Thyroid gland (tissue), 4 donors: ENCODE measurements at regions not wholly inside any gene's neighbourhood (a gene's known extent, or its start where the extent isn't known, plus 50 kb on each side); places are given as distances from the start of the nearest gene placed in this dataset.

Experiments used
- DNase-seq, 2 donors: peaks; one replicate each; pipeline ENCODE4 v3.0.0-alpha.2; 2019
- H3K27ac ChIP-seq, 3 donors: fragments of 200-600 bp; sonication (generic); 1 replicate in 2 of 3; 2 replicates in 1 of 3; pipeline ENCODE4 v1.5.1; 2016 to 2019; ENCODE audit warnings: mild to moderate bottlenecking in 1 of 3, moderate library complexity in 1 of 3
- H3K27me3 ChIP-seq: fragments of 200-600 bp; sonication (generic); one replicate; pipeline ENCODE4 v1.5.1; 2019
- H3K36me3 ChIP-seq, 2 donors: fragments of 200-600 bp; sonication (generic); one replicate each; pipeline ENCODE4 v1.5.1; 2016 to 2019
- H3K4me1 ChIP-seq, 2 donors: fragments of 200-600 bp; sonication (generic); one replicate each; pipeline ENCODE4 v1.5.1; 2017 to 2019
- H3K4me3 ChIP-seq, 3 donors: fragments of 200-600 bp; sonication (generic); replicated peaks in 1 of 3; 1 replicate in 2 of 3; 2 replicates in 1 of 3; pipeline ENCODE4 v1.5.1; 2016; ENCODE audit warnings: mild to moderate bottlenecking in 1 of 3
- H3K9me3 ChIP-seq: fragments of 200-600 bp; sonication (generic); one replicate; pipeline ENCODE4 v1.5.1; 2017
- CTCF ChIP-seq, 6 experiments: fragments of 200-600 bp in 3 of 6; fragments of 450-650 bp in 3 of 6; sonication (generic) in 3 of 6; IDR thresholded peaks; one replicate each; pipeline ENCODE4 v1.5.1; 2016 to 2019; ENCODE audit warnings: antibody characterized with exemption in 6 of 6, mild to moderate bottlenecking in 2 of 6, inconsistent platforms in 1 of 6, moderate library complexity in 1 of 6
- POLR2A ChIP-seq, 2 donors: fragments of 450-650 bp; IDR thresholded peaks; one replicate each; pipeline ENCODE4 v1.6.1; 2017; ENCODE audit warnings: antibody characterized with exemption in 2 of 2, mild to moderate bottlenecking in 2 of 2, moderate library complexity in 1 of 2
- WGBS, 2 donors: methylation state at CpG; one replicate each; pipeline ENCODE4 v1.1.5; 2017; 5-methylcytosine and 5-hydroxymethylcytosine counted together
- intact Hi-C: fragments of 100-400 bp; cut with DNase I; formaldehyde crosslinking; loops from one replicate; pipeline ENCODE4 v1.15.1; 2023

- intact Hi-C loops = no loop called here
- peaks cover 0 to 10% of the 10 kb centered on the region in 2 donors for H3K4me1 ChIP-seq
- H3K4me3 ChIP-seq = no peak overlapping the region
- no peak overlapping the region for H3K27ac ChIP-seq
- H3K9me3 ChIP-seq = no peaks in the 10 kb centered on the region
- TF ChIP-seq POLR2A (IDR thresholded peaks at IDR 0.05) (no peak), CTCF (IDR thresholded peaks at IDR 0.05) (no peak)
- peak; percentile 72 to 75 for DNase-seq
- WGBS, 2 donors = 48 to 50% methylated on average over 10 of the region's 10 CpGs
- H3K36me3 ChIP-seq = no peaks in the 10 kb centered on the region
- H3K27me3 ChIP-seq = no peaks in the 10 kb centered on the region
Observed at GRCh38 chr11:27201454-27202302, 161.1 kb downstream of the BBOX1 start.

GRCh38 chr11:27200779-27201453 is 160.3 kb downstream of the BBOX1 start:
- 97 to 100% methylated on average over 1 of the region's 1 CpG for WGBS, 2 donors
- H3K36me3 ChIP-seq = no peaks in the 10 kb centered on the region
- no peak overlapping the region for H3K4me3 ChIP-seq
- no peaks in the 10 kb centered on the region for H3K9me3 ChIP-seq
- intact Hi-C loops = no loop called here
- no peak overlapping the region for H3K27ac ChIP-seq
- no peaks in the 10 kb centered on the region for H3K27me3 ChIP-seq
- peaks cover 0 to 10% of the 10 kb centered on the region in 2 donors for H3K4me1 ChIP-seq
- TF ChIP-seq CTCF (IDR thresholded peaks at IDR 0.05) (no peak), POLR2A (IDR thresholded peaks at IDR 0.05) (no peak)
- no peak for DNase-seq

GRCh38 chr11:27196203-27196897 is 155.7 kb downstream of the BBOX1 start:
- no peak overlapping the region for H3K4me3 ChIP-seq
- peaks cover 0 to under 1% of the 10 kb centered on the region in 2 donors for H3K4me1 ChIP-seq
- no peaks in the 10 kb centered on the region for H3K36me3 ChIP-seq
- DNase-seq = no peak
- WGBS, 2 donors = 75 to 80% methylated on average over 6 of the region's 6 CpGs
- TF ChIP-seq CTCF (IDR thresholded peaks at IDR 0.05) (no peak), POLR2A (IDR thresholded peaks at IDR 0.05) (no peak)
- intact Hi-C loops = no loop called here
- no peaks in the 10 kb centered on the region for H3K9me3 ChIP-seq
- no peak overlapping the region for H3K27ac ChIP-seq
- no peaks in the 10 kb centered on the region for H3K27me3 ChIP-seq

GRCh38 chr11:27195837-27196202 is 155.2 kb downstream of the BBOX1 start:
- Histone ChIP-seq H3K9me3 (no peaks in the 10 kb centered on the region), H3K27me3 (no peaks in the 10 kb centered on the region), H3K4me1 (no peaks in the 10 kb centered on the region), H3K27ac (no peak overlapping the region), H3K4me3 (no peak overlapping the region), H3K36me3 (no peaks in the 10 kb centered on the region)
- intact Hi-C loops = no loop called here
- TF ChIP-seq CTCF (IDR thresholded peaks at IDR 0.05) = no peak
- TF ChIP-seq POLR2A (IDR thresholded peaks at IDR 0.05) = no peak
- DNase-seq = no peak
